ENCODE measurements at regions not wholly inside any gene's neighbourhood (a gene's known extent, or its start where the extent isn't known, plus 50 kb on each side); places are given as distances from the start of the nearest gene placed in this dataset.

GRCh38 chr9:3127564-3127963 lies 283.7 kb upstream of the PUM3 start:
- TF ChIP-seq CTCF (IDR thresholded peaks at IDR 0.05) (no peak), POLR2AphosphoS5 (IDR thresholded peaks at IDR 0.05) (no peak)

All from sigmoid colon (tissue), 4 donors.